Activated CD4-positive, CD25-positive, alpha-beta regulatory T cell treated with anti-CD3 and anti-CD28 coated beads, Interleukin-2, amount 50 U/mL, for 72 hours (primary cell): ENCODE measurements at regions not wholly inside any gene's neighbourhood (a gene's known extent, or its start where the extent isn't known, plus 50 kb on each side); places are given as distances from the start of the nearest gene placed in this dataset.

ENCODE experiments used
- DNase-seq: peaks from one replicate; pipeline ENCODE4 v3.0.0; 2021

- DNase-seq: no peak
Observed at GRCh38 chr13:72317346-72318109, 409.9 kb downstream of the MZT1 start.

- DNase-seq: no peak
Observed at GRCh38 chr13:72316716-72317115, 410.7 kb downstream of the MZT1 start.

- no peak for DNase-seq
Observed at GRCh38 chr13:72315312-72315711, 412.1 kb downstream of the MZT1 start.

- no peak for DNase-seq
Observed at GRCh38 chr13:72314210-72314609, 413.2 kb downstream of the MZT1 start.

- no peak for DNase-seq
Observed at GRCh38 chr13:72313546-72313945, 413.9 kb downstream of the MZT1 start.

GRCh38 chr13:72303941-72304746 lies 423.3 kb downstream of the MZT1 start:
- DNase-seq: no peak

- DNase-seq: no peak
Observed at GRCh38 chr13:72296246-72296645, 429.2 kb upstream of the DACH1 start.

- no peak for DNase-seq
Observed at GRCh38 chr13:72295153-72295552, 428.1 kb upstream of the DACH1 start.

- no peak for DNase-seq
Observed at GRCh38 chr13:72293206-72293605, 426.2 kb upstream of the DACH1 start.

GRCh38 chr13:72290962-72291681 lies 424.1 kb upstream of the DACH1 start:
- DNase-seq: no peak

- DNase-seq: no peak
Observed at GRCh38 chr13:72286421-72286820, 419.4 kb upstream of the DACH1 start.

- DNase-seq: no peak
Observed at GRCh38 chr13:72284791-72285190, 417.8 kb upstream of the DACH1 start.

GRCh38 chr13:72261732-72262131 lies 394.7 kb upstream of the DACH1 start:
- DNase-seq: no peak

GRCh38 chr13:72259528-72259927 lies 392.5 kb upstream of the DACH1 start:
- DNase-seq: no peak

GRCh38 chr13:72258340-72258981 lies 391.5 kb upstream of the DACH1 start:
- no peak for DNase-seq

GRCh38 chr13:72255908-72256307 lies 388.9 kb upstream of the DACH1 start:
- DNase-seq: no peak

- DNase-seq: no peak
Observed at GRCh38 chr13:72253754-72254153, 386.8 kb upstream of the DACH1 start.

GRCh38 chr13:72246396-72246795 lies 379.4 kb upstream of the DACH1 start:
- no peak for DNase-seq

GRCh38 chr13:72244788-72245187 lies 377.8 kb upstream of the DACH1 start:
- no peak for DNase-seq

- DNase-seq: no peak
Observed at GRCh38 chr13:72230131-72230530, 363.1 kb upstream of the DACH1 start.

- no peak for DNase-seq
Observed at GRCh38 chr13:72229067-72229466, 362.1 kb upstream of the DACH1 start.

- DNase-seq: no peak
Observed at GRCh38 chr13:72221276-72221962, 354.4 kb upstream of the DACH1 start.

GRCh38 chr13:72218966-72219365 lies 352.0 kb upstream of the DACH1 start:
- no peak for DNase-seq
